ENCODE measurements at regions not wholly inside any gene's neighbourhood (a gene's known extent, or its start where the extent isn't known, plus 50 kb on each side); places are given as distances from the start of the nearest gene placed in this dataset.

- 13% methylated on average over 2 of the region's 3 CpGs for WGBS (ENCODE audit: low lambda C conversion rate)
- CTCF ChIA-PET, result interaction anchor here (1.5 kb wide), 1 partner anchor 17 kb away, joined by 4 read pairs; no protein-coding TSS in a partner anchor
- peaks cover 0 to 22% of the 10 kb centered on the region in 2 experiments; a peak in 1 of 4 replicates for H3K4me1 ChIP-seq (ENCODE audit: control insufficient read depth in 1 of 2, insufficient read depth in 2 of 2, low read depth in 1 of 2, low read length in 1 of 2)
These were observed 72.7 kb downstream of the EFNB1 start for GRCh38 chrX:68901519-68901918.

GRCh38 chrX:68898598-68898997, 69.8 kb downstream of the EFNB1 start:
- 49% methylated on average over 7 of the region's 8 CpGs for WGBS (ENCODE audit: low lambda C conversion rate)
- Histone ChIP-seq H3K4me2 (no peak overlapping the region), H3K36me3 (replicated peaks in 1 of 2; ENCODE audit: control insufficient read depth in 1 of 2, insufficient read depth in 2 of 2, low read length in 1 of 2) (no peaks in the 10 kb centered on the region), H3K27me3 (ENCODE audit: insufficient read depth) (peaks cover 13% of the 10 kb centered on the region), H4K20me1 (ENCODE audit: insufficient read depth) (no peaks in the 10 kb centered on the region), H3K9me2 (no peaks in the 10 kb centered on the region), H3K9me3 (no peaks in the 10 kb centered on the region), H3K27ac (ENCODE audit: low read depth in 2 of 2, low read length in 1 of 2) (no peak overlapping the region), H3F3A (replicated peaks; ENCODE audit: insufficient read depth) (no peaks in the 10 kb centered on the region), H3K9ac (no peak overlapping the region), H3K79me2 (ENCODE audit: insufficient read depth) (no peaks in the 10 kb centered on the region), H2AFZ (ENCODE audit: low read depth) (no peak overlapping the region), H3K4me3 (ENCODE audit: low read depth in 2 of 2, low read length in 1 of 2) (no peak overlapping the region), H3K4me1 (ENCODE audit: control insufficient read depth in 1 of 2, insufficient read depth in 2 of 2, low read depth in 1 of 2, low read length in 1 of 2) (peaks cover 9 to 44% of the 10 kb centered on the region in 2 experiments; a peak in 2 of 4 replicates)
- TF ChIP-seq MXI1 (IDR thresholded peaks at IDR 0.05; ENCODE audit: low read depth, low read length) (no peak), RCOR1 (IDR thresholded peaks at IDR 0.05; ENCODE audit: low read length) (no peak), MEF2A (IDR thresholded peaks at IDR 0.05; ENCODE audit: borderline replicate concordance, low read depth) (no peak), RFX5 (IDR thresholded peaks at IDR 0.05; ENCODE audit: low read length) (no peak), IRF3 (IDR thresholded peaks at IDR 0.05; ENCODE audit: low read depth, low read length) (no peak), TCF12 (IDR thresholded peaks at IDR 0.05) (no peak), MAX (IDR thresholded peaks at IDR 0.05; ENCODE audit: low read depth) (no peak), ELF1 (IDR thresholded peaks at IDR 0.05) (no peak), NFIC (IDR thresholded peaks at IDR 0.05; ENCODE audit: borderline replicate concordance) (no peak), REST (IDR thresholded peaks at IDR 0.05; ENCODE audit: low read depth, low read length) (no peak), CTCF (IDR thresholded peaks at IDR 0.05) (no peak), RAD21 (IDR thresholded peaks at IDR 0.05; ENCODE audit: low read length) (no peak), POLR2AphosphoS5 (IDR thresholded peaks at IDR 0.05; ENCODE audit: low read depth, low read length) (no peak)
- ChIA-PET POLR2A (no interaction called here), CTCF (interaction anchor here (0.8 to 2.1 kb wide), 7 partner anchors 18 to 489 kb away, joined by 3 to 11 read pairs (median 4); no protein-coding TSS in a partner anchor)
- no peak for DNase-seq

More at GRCh38 chrX:68901519-68901918, 72.7 kb downstream of the EFNB1 start:
- no peaks in the 10 kb centered on the region for H3F3A ChIP-seq (replicated peaks; ENCODE audit: insufficient read depth)
- no peaks in the 10 kb centered on the region for H3K9me3 ChIP-seq
- H3K36me3 ChIP-seq (replicated peaks in 1 of 2; ENCODE audit: control insufficient read depth in 1 of 2, insufficient read depth in 2 of 2, low read length in 1 of 2), result no peaks in the 10 kb centered on the region
- H3K27me3 ChIP-seq (ENCODE audit: insufficient read depth), result peaks cover 13% of the 10 kb centered on the region
- no peak for TF ChIP-seq NRF1 (IDR thresholded peaks at IDR 0.05; ENCODE audit: low read depth, low read length)
- no peak overlapping the region for H3K4me3 ChIP-seq (ENCODE audit: low read depth in 2 of 2, low read length in 1 of 2)
- no peak overlapping the region for H2AFZ ChIP-seq (ENCODE audit: low read depth)
- DNase-seq, result no peak
- no peak overlapping the region for H3K27ac ChIP-seq (ENCODE audit: low read depth in 2 of 2, low read length in 1 of 2)
- H4K20me1 ChIP-seq (ENCODE audit: insufficient read depth), result no peaks in the 10 kb centered on the region
- no peak overlapping the region for H3K4me2 ChIP-seq
- H3K9ac ChIP-seq, result no peak overlapping the region
- H3K79me2 ChIP-seq (ENCODE audit: insufficient read depth), result no peaks in the 10 kb centered on the region
- POLR2A ChIA-PET, result no interaction called here
- H3K9me2 ChIP-seq, result no peaks in the 10 kb centered on the region

Data from SK-N-SH (cell line).